NT2/D1 (cell line): ENCODE measurements at regions not wholly inside any gene's neighbourhood (a gene's known extent, or its start where the extent isn't known, plus 50 kb on each side); places are given as distances from the start of the nearest gene placed in this dataset.

ENCODE experiments used
- DNase-seq: peaks from one replicate; pipeline ENCODE4 v3.0.0-alpha.2; 2011; ENCODE audit warnings: low read depth, low spot score
- H3K27me3 ChIP-seq: 2 replicates; pipeline ENCODE4 v1.6.0; 2011; ENCODE audit warnings: mild to moderate bottlenecking; ENCODE audit not compliant: insufficient read length, insufficient read depth
- H3K36me3 ChIP-seq: 2 replicates; pipeline ENCODE4 v1.6.1; 2011; ENCODE audit warnings: mild to moderate bottlenecking, low read length, mixed read lengths; ENCODE audit not compliant: insufficient read depth, insufficient read length
- H3K4me1 ChIP-seq: 2 replicates; pipeline ENCODE4 v1.5.1; 2011; ENCODE audit not compliant: insufficient read depth, insufficient read length
- H3K4me3 ChIP-seq: 2 replicates; pipeline ENCODE4 v1.5.1; 2011; ENCODE audit warnings: low read depth; ENCODE audit not compliant: insufficient read length
- H3K9ac ChIP-seq: 2 replicates; pipeline ENCODE4 v1.6.0; 2011; ENCODE audit warnings: low read depth; ENCODE audit not compliant: insufficient read length
- H3K9me3 ChIP-seq: 2 replicates; pipeline ENCODE4 v1.5.1; 2011; ENCODE audit warnings: mild to moderate bottlenecking, low read length; ENCODE audit not compliant: insufficient read depth
- SUZ12 ChIP-seq: IDR thresholded peaks from 2 replicates; pipeline ENCODE4 v1.6.1; 2011; ENCODE audit not compliant: insufficient read length, insufficient read depth; ENCODE audit errors: extremely low read depth
- YY1 ChIP-seq: IDR thresholded peaks from 2 replicates; pipeline ENCODE4 v1.6.1; 2011; ENCODE audit not compliant: insufficient read length, insufficient read depth
- ZNF274 ChIP-seq: IDR thresholded peaks from 2 replicates; pipeline ENCODE4 v1.6.1; 2011; ENCODE audit warnings: mild to moderate bottlenecking, low read depth, low read length

- Histone ChIP-seq H3K4me3 (no peak overlapping the region), H3K9ac (no peak overlapping the region), H3K27me3 (no peaks in the 10 kb centered on the region), H3K36me3 (no peaks in the 10 kb centered on the region), H3K9me3 (no peaks in the 10 kb centered on the region), H3K4me1 (no peaks in the 10 kb centered on the region)
- TF ChIP-seq ZNF274 (no peak), SUZ12 (no peak), YY1 (no peak)
- DNase-seq = no peak
Observed at GRCh38 chr19:30679789-30680188, 307.6 kb downstream of the ZNF536 start.

- no peaks in the 10 kb centered on the region for H3K27me3 ChIP-seq
- no peaks in the 10 kb centered on the region for H3K4me1 ChIP-seq
- no peak overlapping the region for H3K9ac ChIP-seq
- no peaks in the 10 kb centered on the region for H3K9me3 ChIP-seq
- no peaks in the 10 kb centered on the region for H3K36me3 ChIP-seq
- TF ChIP-seq SUZ12 = no peak
- no peak for TF ChIP-seq YY1
- no peak for TF ChIP-seq ZNF274
- no peak for DNase-seq
- no peak overlapping the region for H3K4me3 ChIP-seq
Observed at GRCh38 chr19:30679153-30679702, 307.0 kb downstream of the ZNF536 start.

DNA sequence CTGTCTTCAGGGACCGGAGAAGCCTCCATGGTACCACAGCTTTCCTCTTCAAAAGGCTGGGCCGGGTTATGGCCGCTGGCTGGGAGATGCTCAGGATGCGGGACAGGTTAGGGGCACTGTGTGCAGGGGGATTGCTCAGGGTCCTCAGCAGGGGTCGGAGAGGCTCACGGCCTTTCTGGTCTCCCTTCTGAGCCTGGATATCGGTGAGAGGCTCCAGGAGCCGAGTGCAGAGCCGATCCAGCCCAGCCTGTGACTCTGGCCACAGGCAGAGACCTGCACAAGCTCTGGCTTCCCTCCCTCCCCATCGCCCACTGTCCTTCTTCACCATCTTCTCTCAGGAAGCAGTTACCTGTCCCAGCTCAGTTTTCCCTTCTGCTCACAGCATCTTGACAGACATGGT is 306.0 kb downstream of the ZNF536 start:
- Histone ChIP-seq H3K27me3 (no peaks in the 10 kb centered on the region), H3K36me3 (no peaks in the 10 kb centered on the region), H3K4me3 (no peak overlapping the region), H3K9ac (no peak overlapping the region), H3K4me1 (no peaks in the 10 kb centered on the region), H3K9me3 (no peaks in the 10 kb centered on the region)
- TF ChIP-seq YY1 = no peak
- TF ChIP-seq ZNF274 = no peak
- no peak for TF ChIP-seq SUZ12
- DNase-seq = no peak

DNA sequence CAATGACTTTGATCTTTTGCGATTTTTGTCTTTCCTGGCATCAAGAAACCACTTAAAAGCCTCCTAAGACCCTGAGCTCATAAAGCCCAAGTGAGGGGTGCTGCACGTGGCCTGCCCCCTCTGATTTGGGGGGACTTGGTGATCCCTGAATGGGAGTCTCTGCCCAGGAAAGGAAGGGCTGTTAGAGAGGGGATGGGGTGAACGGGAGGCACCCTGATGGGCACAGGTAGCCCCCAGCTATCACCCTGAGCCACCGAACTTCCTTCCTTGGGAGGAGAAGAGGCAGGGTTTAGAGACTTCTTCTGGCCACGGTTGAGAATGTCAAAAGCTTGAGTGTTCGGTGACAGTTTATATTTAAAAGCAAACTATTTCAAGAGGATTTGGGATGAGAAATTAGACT is 305.5 kb downstream of the ZNF536 start:
- H3K9me3 ChIP-seq = no peaks in the 10 kb centered on the region
- no peak overlapping the region for H3K9ac ChIP-seq
- no peaks in the 10 kb centered on the region for H3K36me3 ChIP-seq
- no peak overlapping the region for H3K4me3 ChIP-seq
- H3K27me3 ChIP-seq = no peaks in the 10 kb centered on the region
- no peaks in the 10 kb centered on the region for H3K4me1 ChIP-seq
- no peak for DNase-seq
- TF ChIP-seq SUZ12 = no peak
- TF ChIP-seq YY1 = no peak
- no peak for TF ChIP-seq ZNF274

DNA sequence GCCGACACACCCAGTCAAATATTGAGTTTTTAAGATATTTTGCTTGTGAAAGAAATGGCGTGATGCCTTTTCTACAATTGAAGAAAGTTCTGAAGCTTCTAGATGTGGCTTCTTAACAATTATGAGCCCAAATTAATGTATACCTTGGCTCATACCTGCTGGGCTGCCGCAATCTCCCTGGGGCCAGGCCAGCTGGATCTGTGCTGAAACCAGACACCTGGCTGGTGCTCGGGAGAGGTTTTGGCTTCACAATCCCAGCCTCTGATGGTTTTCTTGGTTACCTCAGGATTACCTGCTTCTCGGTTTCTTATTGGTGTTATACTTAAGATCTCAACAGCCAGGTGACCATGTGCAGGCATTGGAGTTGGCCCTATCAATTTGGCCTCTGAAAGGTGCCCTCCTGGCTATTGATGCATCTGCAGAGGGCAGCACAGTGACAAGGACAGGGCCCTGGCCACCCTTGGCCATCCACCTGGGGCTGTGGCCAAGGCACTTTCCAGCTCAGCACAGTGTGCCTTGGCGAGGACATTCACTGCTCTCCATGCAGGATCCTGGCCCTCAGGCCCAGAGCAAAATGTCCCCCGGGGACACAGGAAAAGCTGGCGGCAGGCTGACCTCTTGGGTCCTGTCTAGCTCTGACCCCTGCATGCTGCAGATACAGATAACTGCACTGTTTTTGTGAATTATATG is 305.0 kb downstream of the ZNF536 start:
- no peak for DNase-seq
- no peak overlapping the region for H3K9ac ChIP-seq
- H3K9me3 ChIP-seq = no peaks in the 10 kb centered on the region
- H3K4me3 ChIP-seq = no peak overlapping the region
- H3K4me1 ChIP-seq = no peaks in the 10 kb centered on the region
- no peak for TF ChIP-seq YY1
- no peak for TF ChIP-seq ZNF274
- TF ChIP-seq SUZ12 = no peak
- H3K27me3 ChIP-seq = no peaks in the 10 kb centered on the region
- no peaks in the 10 kb centered on the region for H3K36me3 ChIP-seq

DNA sequence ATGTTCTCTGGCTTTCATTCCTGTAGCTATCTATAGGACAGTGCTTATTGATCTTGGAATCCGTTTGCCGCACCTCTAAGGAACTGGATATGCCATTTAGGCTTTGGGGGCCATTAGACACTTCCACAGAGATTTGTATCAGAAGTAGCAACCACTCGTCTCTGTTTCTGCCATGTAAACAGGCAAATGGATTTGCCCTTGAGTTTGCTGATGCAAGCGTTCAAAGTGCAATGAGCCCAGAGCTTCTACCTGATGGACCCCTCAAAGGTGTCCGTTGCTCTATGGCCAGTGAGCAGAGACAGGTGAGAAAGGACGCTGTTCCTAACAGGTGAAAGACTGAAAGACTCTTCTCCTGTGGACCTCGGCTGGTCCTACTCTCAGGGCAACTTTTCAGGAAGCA is 302.9 kb downstream of the ZNF536 start:
- DNase-seq = no peak
- TF ChIP-seq SUZ12 = no peak
- TF ChIP-seq ZNF274 = no peak
- TF ChIP-seq YY1 = no peak
- no peaks in the 10 kb centered on the region for H3K27me3 ChIP-seq

GRCh38 chr19:30674656-30675055 is 302.5 kb downstream of the ZNF536 start:
- Histone ChIP-seq H3K4me3 (no peak overlapping the region), H3K36me3 (no peaks in the 10 kb centered on the region), H3K9ac (no peak overlapping the region), H3K4me1 (no peaks in the 10 kb centered on the region), H3K9me3 (no peaks in the 10 kb centered on the region), H3K27me3 (no peaks in the 10 kb centered on the region)
- no peak for DNase-seq
- TF ChIP-seq YY1 (no peak), SUZ12 (no peak), ZNF274 (no peak)

More for the DNA sequence above, 302.9 kb downstream of the ZNF536 start:
- no peaks in the 10 kb centered on the region for H3K36me3 ChIP-seq
- no peak overlapping the region for H3K4me3 ChIP-seq
- H3K4me1 ChIP-seq = no peaks in the 10 kb centered on the region
- no peaks in the 10 kb centered on the region for H3K9me3 ChIP-seq
- H3K9ac ChIP-seq = no peak overlapping the region

GRCh38 chr19:30673336-30673735 is 301.2 kb downstream of the ZNF536 start:
- Histone ChIP-seq H3K9me3 (no peaks in the 10 kb centered on the region), H3K36me3 (no peaks in the 10 kb centered on the region), H3K9ac (no peak overlapping the region), H3K27me3 (peaks cover 4% of the 10 kb centered on the region), H3K4me3 (no peak overlapping the region), H3K4me1 (peaks cover 2% of the 10 kb centered on the region)
- TF ChIP-seq SUZ12 (no peak), ZNF274 (no peak), YY1 (no peak)
- DNase-seq = no peak
